GM23338 (cell line): ENCODE measurements at regions not wholly inside any gene's neighbourhood (a gene's known extent, or its start where the extent isn't known, plus 50 kb on each side); places are given as distances from the start of the nearest gene placed in this dataset.

Experiments
- ATAC-seq: fragments of 200-7000 bp; cut with Tn5 transposase; 3 replicates; pipeline ENCODE4 v1.9.1; 2020
- DNase-seq: peaks from one replicate; pipeline ENCODE4 v3.0.0-alpha.2; 2015; ENCODE audit warnings: low spot score
- H2AFZ ChIP-seq: fragments of 200-600 bp; sonication (generic); 2 replicates; pipeline ENCODE4 v1.8.0; 2016; ENCODE audit warnings: antibody characterized with exemption, mild to moderate bottlenecking, moderate library complexity
- H3F3A ChIP-seq: fragments of 200-600 bp; sonication (generic); replicated peaks from 2 replicates; pipeline ENCODE4 v1.8.0; 2017; ENCODE audit warnings: antibody characterized with exemption, mixed run types, low read depth
- H3K27ac ChIP-seq: fragments of 200-600 bp; sonication (generic); 2 replicates; pipeline ENCODE4 v1.6.1; 2016; ENCODE audit warnings: low read depth
- H3K27me3 ChIP-seq: fragments of 200-600 bp; sonication (generic); 2 replicates; pipeline ENCODE4 v1.8.0; 2016; ENCODE audit warnings: mild to moderate bottlenecking, mixed run types, moderate library complexity; ENCODE audit not compliant: insufficient read depth
- H3K36me3 ChIP-seq: fragments of 200-600 bp; sonication (generic); 2 replicates; pipeline ENCODE4 v1.8.0; 2016; ENCODE audit warnings: mild to moderate bottlenecking; ENCODE audit not compliant: insufficient read depth
- H3K4me1 ChIP-seq: fragments of 200-600 bp; sonication (generic); 2 replicates; pipeline ENCODE4 v1.8.0; 2016; ENCODE audit warnings: mild to moderate bottlenecking, moderate library complexity; ENCODE audit not compliant: insufficient read depth
- H3K4me2 ChIP-seq: fragments of 200-600 bp; sonication (generic); 2 replicates; pipeline ENCODE4 v1.7.1; 2017; ENCODE audit warnings: mixed run types
- H3K4me3 ChIP-seq: fragments of 200-600 bp; sonication (generic); 2 replicates; pipeline ENCODE4 v1.6.1; 2016; ENCODE audit warnings: mixed run types
- H3K79me2 ChIP-seq: fragments of 200-600 bp; sonication (generic); replicated peaks from 2 replicates; pipeline ENCODE4 v1.8.0; 2017; ENCODE audit warnings: mild to moderate bottlenecking; ENCODE audit not compliant: insufficient read depth
- H3K9me2 ChIP-seq: fragments of 200-600 bp; sonication (generic); 2 replicates; pipeline ENCODE4 v1.8.0; 2017; ENCODE audit not compliant: insufficient read depth
- H4K20me1 ChIP-seq: fragments of 200-600 bp; sonication (generic); replicated peaks from 2 replicates; pipeline ENCODE4 v1.8.0; 2017; ENCODE audit warnings: mild to moderate bottlenecking; ENCODE audit not compliant: insufficient read depth
- H3K27ac Mint-ChIP-seq: 2 replicates; pipeline ENCODE4 v1.8.0; 2020; ENCODE audit warnings: inconsistent platforms, mild to moderate bottlenecking, moderate library complexity, mixed read lengths
- H3K27me3 Mint-ChIP-seq: 3 replicates; pipeline ENCODE4 v1.8.0; 2022; ENCODE audit warnings: low read depth, mild to moderate bottlenecking, moderate library complexity, mixed read lengths, inconsistent platforms; ENCODE audit not compliant: insufficient read depth, poor library complexity
- H3K36me3 Mint-ChIP-seq: 3 replicates; pipeline ENCODE4 v1.8.0; 2021; ENCODE audit warnings: low read depth, mild to moderate bottlenecking, inconsistent platforms, moderate library complexity, mixed read lengths
- H3K4me1 Mint-ChIP-seq: 3 replicates; pipeline ENCODE4 v1.8.0; 2020; ENCODE audit warnings: mild to moderate bottlenecking, inconsistent platforms, mixed read lengths
- H3K4me3 Mint-ChIP-seq: 3 replicates; pipeline ENCODE4 v1.8.0; 2021; ENCODE audit warnings: moderate library complexity, mild to moderate bottlenecking, inconsistent platforms, mixed read lengths
- H3K9me3 Mint-ChIP-seq: 3 replicates; pipeline ENCODE4 v1.8.0; 2020; ENCODE audit warnings: moderate library complexity, mild to moderate bottlenecking, inconsistent platforms, mixed read lengths
- CREB1 ChIP-seq: fragments of 250-450 bp; sonication (Bioruptor Pico); IDR thresholded peaks from 2 replicates; pipeline ENCODE4 v1.5.0; 2020; ENCODE audit warnings: low read depth, mild to moderate bottlenecking, moderate library complexity
- EZH2 ChIP-seq: fragments of 200-600 bp; sonication (generic); IDR thresholded peaks from one replicate; pipeline ENCODE4 v1.8.0; 2017; ENCODE audit warnings: antibody characterized with exemption, mild to moderate bottlenecking, low read depth; ENCODE audit not compliant: unreplicated experiment
- EZH2phosphoT487 ChIP-seq: fragments of 200-600 bp; sonication (generic); IDR thresholded peaks from one replicate; pipeline ENCODE4 v1.8.1; 2018; ENCODE audit warnings: antibody characterized with exemption; ENCODE audit not compliant: unreplicated experiment
- JUNB ChIP-seq: IDR thresholded peaks from one replicate; pipeline ENCODE4 v1.6.1; 2016; ENCODE audit warnings: antibody characterized with exemption; ENCODE audit not compliant: unreplicated experiment
- NANOG ChIP-seq: IDR thresholded peaks from 2 replicates; pipeline ENCODE4 v1.6.1; 2016; ENCODE audit warnings: antibody characterized with exemption, borderline replicate concordance
- POLR2AphosphoS5 ChIP-seq: IDR thresholded peaks from 2 replicates; pipeline ENCODE4 v1.6.1; 2016; ENCODE audit warnings: antibody characterized with exemption, low read depth
- STAT1 ChIP-seq: IDR thresholded peaks from one replicate; pipeline ENCODE4 v1.6.1; 2016; ENCODE audit warnings: antibody characterized with exemption; ENCODE audit not compliant: unreplicated experiment
- ZNF114 ChIP-seq: fragments of 250-450 bp; sonication (Bioruptor Pico); IDR thresholded peaks from 2 replicates; pipeline ENCODE4 v1.5.0; 2020; ENCODE audit warnings: mild to moderate bottlenecking, moderate library complexity
- ZNF331 ChIP-seq: fragments of 250-450 bp; sonication (Bioruptor Pico); IDR thresholded peaks from 2 replicates; pipeline ENCODE4 v1.5.0; 2020; ENCODE audit warnings: low read depth, mild to moderate bottlenecking, moderate library complexity
- TF ChIP-seq, protein P1 (sequence below): IDR thresholded peaks from 2 replicates; pipeline ENCODE4 v1.6.1; 2016; ENCODE audit warnings: antibody characterized with exemption
- TF ChIP-seq, protein P2 (sequence below): fragments of 250-450 bp; sonication (Bioruptor Pico); IDR thresholded peaks from 2 replicates; pipeline ENCODE4 v1.5.0; 2020; ENCODE audit warnings: mild to moderate bottlenecking, moderate library complexity
- TF ChIP-seq, protein P3 (sequence below): IDR thresholded peaks from one replicate; pipeline ENCODE4 v1.6.1; 2018; ENCODE audit warnings: antibody characterized with exemption; ENCODE audit not compliant: unreplicated experiment
- TF ChIP-seq, protein P4 (sequence below), 2 experiments: fragments of 200-600 bp in 1 of 2; sonication (generic) in 1 of 2; conservative IDR thresholded peaks; 2 replicates each; pipeline versions ENCODE4 v1.5.1 to v1.6.1; 2016 to 2017; ENCODE audit warnings: antibody characterized with exemption in 2 of 2, low read depth in 2 of 2, mild to moderate bottlenecking in 2 of 2, moderate library complexity in 1 of 2

DNA sequence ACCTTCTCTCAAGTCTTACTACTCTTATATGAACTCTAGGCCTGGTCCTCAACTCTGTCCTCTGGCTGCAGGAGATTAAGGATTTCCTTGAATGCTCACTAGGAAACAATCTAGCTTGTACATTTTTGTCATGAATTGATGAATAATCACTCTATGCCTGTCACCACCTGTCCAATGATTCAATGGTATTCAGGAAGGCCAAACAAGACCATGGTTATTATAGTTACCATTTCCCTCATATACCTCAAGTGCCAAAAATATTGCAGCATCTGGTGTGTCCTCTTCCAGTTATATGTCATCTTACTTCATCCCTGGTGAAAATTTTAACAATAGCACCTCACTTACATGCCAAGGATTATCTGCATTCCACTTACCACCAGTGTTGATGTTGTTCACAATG lies 179.0 kb upstream of the MOCS2 start:
- H3K27ac Mint-ChIP-seq = no peak overlapping the region
- no peak overlapping the region for H3K27ac ChIP-seq
- no peaks in the 10 kb centered on the region for H3K27me3 ChIP-seq
- peaks cover 14% of the 10 kb centered on the region; the same call in 2 of the 3 replicates for H3K36me3 Mint-ChIP-seq
- no peaks in the 10 kb centered on the region for H3K79me2 ChIP-seq
- H2AFZ ChIP-seq = no peak overlapping the region
- no peaks in the 10 kb centered on the region for H4K20me1 ChIP-seq
- DNase-seq = no peak
- H3K4me2 ChIP-seq = no peak overlapping the region
- H3K36me3 ChIP-seq = no peaks in the 10 kb centered on the region
- TF ChIP-seq, protein P1, sequence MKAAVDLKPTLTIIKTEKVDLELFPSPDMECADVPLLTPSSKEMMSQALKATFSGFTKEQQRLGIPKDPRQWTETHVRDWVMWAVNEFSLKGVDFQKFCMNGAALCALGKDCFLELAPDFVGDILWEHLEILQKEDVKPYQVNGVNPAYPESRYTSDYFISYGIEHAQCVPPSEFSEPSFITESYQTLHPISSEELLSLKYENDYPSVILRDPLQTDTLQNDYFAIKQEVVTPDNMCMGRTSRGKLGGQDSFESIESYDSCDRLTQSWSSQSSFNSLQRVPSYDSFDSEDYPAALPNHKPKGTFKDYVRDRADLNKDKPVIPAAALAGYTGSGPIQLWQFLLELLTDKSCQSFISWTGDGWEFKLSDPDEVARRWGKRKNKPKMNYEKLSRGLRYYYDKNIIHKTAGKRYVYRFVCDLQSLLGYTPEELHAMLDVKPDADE = no peak
- TF ChIP-seq, protein P2, sequence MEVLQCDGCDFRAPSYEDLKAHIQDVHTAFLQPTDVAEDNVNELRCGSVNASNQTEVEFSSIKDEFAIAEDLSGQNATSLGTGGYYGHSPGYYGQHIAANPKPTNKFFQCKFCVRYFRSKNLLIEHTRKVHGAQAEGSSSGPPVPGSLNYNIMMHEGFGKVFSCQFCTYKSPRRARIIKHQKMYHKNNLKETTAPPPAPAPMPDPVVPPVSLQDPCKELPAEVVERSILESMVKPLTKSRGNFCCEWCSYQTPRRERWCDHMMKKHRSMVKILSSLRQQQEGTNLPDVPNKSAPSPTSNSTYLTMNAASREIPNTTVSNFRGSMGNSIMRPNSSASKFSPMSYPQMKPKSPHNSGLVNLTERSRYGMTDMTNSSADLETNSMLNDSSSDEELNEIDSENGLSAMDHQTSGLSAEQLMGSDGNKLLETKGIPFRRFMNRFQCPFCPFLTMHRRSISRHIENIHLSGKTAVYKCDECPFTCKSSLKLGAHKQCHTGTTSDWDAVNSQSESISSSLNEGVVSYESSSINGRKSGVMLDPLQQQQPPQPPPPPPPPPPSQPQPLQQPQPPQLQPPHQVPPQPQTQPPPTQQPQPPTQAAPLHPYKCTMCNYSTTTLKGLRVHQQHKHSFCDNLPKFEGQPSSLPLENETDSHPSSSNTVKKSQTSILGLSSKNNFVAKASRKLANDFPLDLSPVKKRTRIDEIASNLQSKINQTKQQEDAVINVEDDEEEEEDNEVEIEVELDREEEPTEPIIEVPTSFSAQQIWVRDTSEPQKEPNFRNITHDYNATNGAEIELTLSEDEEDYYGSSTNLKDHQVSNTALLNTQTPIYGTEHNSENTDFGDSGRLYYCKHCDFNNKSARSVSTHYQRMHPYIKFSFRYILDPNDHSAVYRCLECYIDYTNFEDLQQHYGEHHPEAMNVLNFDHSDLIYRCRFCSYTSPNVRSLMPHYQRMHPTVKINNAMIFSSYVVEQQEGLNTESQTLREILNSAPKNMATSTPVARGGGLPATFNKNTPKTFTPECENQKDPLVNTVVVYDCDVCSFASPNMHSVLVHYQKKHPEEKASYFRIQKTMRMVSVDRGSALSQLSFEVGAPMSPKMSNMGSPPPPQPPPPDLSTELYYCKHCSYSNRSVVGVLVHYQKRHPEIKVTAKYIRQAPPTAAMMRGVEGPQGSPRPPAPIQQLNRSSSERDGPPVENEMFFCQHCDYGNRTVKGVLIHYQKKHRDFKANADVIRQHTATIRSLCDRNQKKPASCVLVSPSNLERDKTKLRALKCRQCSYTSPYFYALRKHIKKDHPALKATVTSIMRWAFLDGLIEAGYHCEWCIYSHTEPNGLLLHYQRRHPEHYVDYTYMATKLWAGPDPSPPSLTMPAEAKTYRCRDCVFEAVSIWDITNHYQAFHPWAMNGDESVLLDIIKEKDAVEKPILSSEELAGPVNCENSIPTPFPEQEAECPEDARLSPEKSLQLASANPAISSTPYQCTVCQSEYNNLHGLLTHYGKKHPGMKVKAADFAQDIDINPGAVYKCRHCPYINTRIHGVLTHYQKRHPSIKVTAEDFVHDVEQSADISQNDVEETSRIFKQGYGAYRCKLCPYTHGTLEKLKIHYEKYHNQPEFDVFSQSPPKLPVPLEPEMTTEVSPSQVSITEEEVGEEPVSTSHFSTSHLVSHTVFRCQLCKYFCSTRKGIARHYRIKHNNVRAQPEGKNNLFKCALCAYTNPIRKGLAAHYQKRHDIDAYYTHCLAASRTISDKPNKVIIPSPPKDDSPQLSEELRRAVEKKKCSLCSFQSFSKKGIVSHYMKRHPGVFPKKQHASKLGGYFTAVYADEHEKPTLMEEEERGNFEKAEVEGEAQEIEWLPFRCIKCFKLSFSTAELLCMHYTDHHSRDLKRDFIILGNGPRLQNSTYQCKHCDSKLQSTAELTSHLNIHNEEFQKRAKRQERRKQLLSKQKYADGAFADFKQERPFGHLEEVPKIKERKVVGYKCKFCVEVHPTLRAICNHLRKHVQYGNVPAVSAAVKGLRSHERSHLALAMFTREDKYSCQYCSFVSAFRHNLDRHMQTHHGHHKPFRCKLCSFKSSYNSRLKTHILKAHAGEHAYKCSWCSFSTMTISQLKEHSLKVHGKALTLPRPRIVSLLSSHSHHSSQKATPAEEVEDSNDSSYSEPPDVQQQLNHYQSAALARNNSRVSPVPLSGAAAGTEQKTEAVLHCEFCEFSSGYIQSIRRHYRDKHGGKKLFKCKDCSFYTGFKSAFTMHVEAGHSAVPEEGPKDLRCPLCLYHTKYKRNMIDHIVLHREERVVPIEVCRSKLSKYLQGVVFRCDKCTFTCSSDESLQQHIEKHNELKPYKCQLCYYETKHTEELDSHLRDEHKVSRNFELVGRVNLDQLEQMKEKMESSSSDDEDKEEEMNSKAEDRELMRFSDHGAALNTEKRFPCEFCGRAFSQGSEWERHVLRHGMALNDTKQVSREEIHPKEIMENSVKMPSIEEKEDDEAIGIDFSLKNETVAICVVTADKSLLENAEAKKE = no peak
- TF ChIP-seq ZNF114 = no peak
- no peak for TF ChIP-seq STAT1
- TF ChIP-seq JUNB = no peak
- TF ChIP-seq EZH2 = no peak
- TF ChIP-seq, protein P3, sequence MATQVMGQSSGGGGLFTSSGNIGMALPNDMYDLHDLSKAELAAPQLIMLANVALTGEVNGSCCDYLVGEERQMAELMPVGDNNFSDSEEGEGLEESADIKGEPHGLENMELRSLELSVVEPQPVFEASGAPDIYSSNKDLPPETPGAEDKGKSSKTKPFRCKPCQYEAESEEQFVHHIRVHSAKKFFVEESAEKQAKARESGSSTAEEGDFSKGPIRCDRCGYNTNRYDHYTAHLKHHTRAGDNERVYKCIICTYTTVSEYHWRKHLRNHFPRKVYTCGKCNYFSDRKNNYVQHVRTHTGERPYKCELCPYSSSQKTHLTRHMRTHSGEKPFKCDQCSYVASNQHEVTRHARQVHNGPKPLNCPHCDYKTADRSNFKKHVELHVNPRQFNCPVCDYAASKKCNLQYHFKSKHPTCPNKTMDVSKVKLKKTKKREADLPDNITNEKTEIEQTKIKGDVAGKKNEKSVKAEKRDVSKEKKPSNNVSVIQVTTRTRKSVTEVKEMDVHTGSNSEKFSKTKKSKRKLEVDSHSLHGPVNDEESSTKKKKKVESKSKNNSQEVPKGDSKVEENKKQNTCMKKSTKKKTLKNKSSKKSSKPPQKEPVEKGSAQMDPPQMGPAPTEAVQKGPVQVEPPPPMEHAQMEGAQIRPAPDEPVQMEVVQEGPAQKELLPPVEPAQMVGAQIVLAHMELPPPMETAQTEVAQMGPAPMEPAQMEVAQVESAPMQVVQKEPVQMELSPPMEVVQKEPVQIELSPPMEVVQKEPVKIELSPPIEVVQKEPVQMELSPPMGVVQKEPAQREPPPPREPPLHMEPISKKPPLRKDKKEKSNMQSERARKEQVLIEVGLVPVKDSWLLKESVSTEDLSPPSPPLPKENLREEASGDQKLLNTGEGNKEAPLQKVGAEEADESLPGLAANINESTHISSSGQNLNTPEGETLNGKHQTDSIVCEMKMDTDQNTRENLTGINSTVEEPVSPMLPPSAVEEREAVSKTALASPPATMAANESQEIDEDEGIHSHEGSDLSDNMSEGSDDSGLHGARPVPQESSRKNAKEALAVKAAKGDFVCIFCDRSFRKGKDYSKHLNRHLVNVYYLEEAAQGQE = no peak
- no peak for TF ChIP-seq EZH2phosphoT487
- TF ChIP-seq, protein P4, sequence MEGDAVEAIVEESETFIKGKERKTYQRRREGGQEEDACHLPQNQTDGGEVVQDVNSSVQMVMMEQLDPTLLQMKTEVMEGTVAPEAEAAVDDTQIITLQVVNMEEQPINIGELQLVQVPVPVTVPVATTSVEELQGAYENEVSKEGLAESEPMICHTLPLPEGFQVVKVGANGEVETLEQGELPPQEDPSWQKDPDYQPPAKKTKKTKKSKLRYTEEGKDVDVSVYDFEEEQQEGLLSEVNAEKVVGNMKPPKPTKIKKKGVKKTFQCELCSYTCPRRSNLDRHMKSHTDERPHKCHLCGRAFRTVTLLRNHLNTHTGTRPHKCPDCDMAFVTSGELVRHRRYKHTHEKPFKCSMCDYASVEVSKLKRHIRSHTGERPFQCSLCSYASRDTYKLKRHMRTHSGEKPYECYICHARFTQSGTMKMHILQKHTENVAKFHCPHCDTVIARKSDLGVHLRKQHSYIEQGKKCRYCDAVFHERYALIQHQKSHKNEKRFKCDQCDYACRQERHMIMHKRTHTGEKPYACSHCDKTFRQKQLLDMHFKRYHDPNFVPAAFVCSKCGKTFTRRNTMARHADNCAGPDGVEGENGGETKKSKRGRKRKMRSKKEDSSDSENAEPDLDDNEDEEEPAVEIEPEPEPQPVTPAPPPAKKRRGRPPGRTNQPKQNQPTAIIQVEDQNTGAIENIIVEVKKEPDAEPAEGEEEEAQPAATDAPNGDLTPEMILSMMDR (conservative IDR thresholded peaks at IDR 0.05; ENCODE audit: low read depth in 2 of 2) = no peak
- TF ChIP-seq ZNF331 (CRISPR knock-in tag) = no peak
- TF ChIP-seq NANOG = no peak
- no peak for TF ChIP-seq POLR2AphosphoS5
- no peak for TF ChIP-seq CREB1 (CRISPR knock-in tag)
- peaks cover 25% of the 10 kb centered on the region for H3K9me3 Mint-ChIP-seq
- no peak overlapping the region for H3K4me3 ChIP-seq
- no peaks in the 10 kb centered on the region for H3K27me3 Mint-ChIP-seq
- peaks cover 7% of the 10 kb centered on the region; the same call in 1 of the 2 replicates for H3K9me2 ChIP-seq
- H3F3A ChIP-seq = no peaks in the 10 kb centered on the region
- H3K4me1 Mint-ChIP-seq = no peaks in the 10 kb centered on the region
- no peak for ATAC-seq
- no peaks in the 10 kb centered on the region for H3K4me1 ChIP-seq
- no peak overlapping the region for H3K4me3 Mint-ChIP-seq
